ENCODE measurements at regions not wholly inside any gene's neighbourhood (a gene's known extent, or its start where the extent isn't known, plus 50 kb on each side); places are given as distances from the start of the nearest gene placed in this dataset.

- FAIRE-seq (no peak), DNase-seq (no peak)
- Histone ChIP-seq H3K4me3 (ENCODE audit: low read length in 3 of 3) (no peak overlapping the region), H3K9me3 (ENCODE audit: control insufficient read depth in 2 of 3, insufficient read depth in 1 of 3, low read length in 3 of 3) (no peaks in the 10 kb centered on the region), H3K27ac (ENCODE audit: low read depth in 2 of 2, low read length in 2 of 2) (no peak overlapping the region), H3K36me3 (ENCODE audit: control insufficient read depth in 2 of 3, insufficient read depth in 3 of 3, low read length in 3 of 3) (no peaks in the 10 kb centered on the region), H3K4me1 (ENCODE audit: control insufficient read depth in 2 of 3, insufficient read depth in 2 of 3, low read depth in 1 of 3, low read length in 3 of 3) (no peaks in the 10 kb centered on the region), H3K9ac (ENCODE audit: low read length in 3 of 3) (no peak overlapping the region), H3K27me3 (ENCODE audit: control insufficient read depth, insufficient read depth, low read length) (no peaks in the 10 kb centered on the region)
- intact Hi-C loops (cut with DNase I), result no loop called here
- TF ChIP-seq CTCF (IDR thresholded peaks at IDR 0.05; ENCODE audit: borderline replicate concordance, extremely low read depth, insufficient read depth), result no peak
Measured at GRCh38 chr3:8205881-8206280, 295.7 kb upstream of the LMCD1 start.

GRCh38 chr3:8206971-8207617 lies 294.5 kb upstream of the LMCD1 start:
- Histone ChIP-seq H3K9me3 (ENCODE audit: control insufficient read depth in 2 of 3, insufficient read depth in 1 of 3, low read length in 3 of 3) (no peaks in the 10 kb centered on the region), H3K4me3 (ENCODE audit: low read length in 3 of 3) (no peak overlapping the region), H3K9ac (ENCODE audit: low read length in 3 of 3) (no peak overlapping the region), H3K36me3 (ENCODE audit: control insufficient read depth in 2 of 3, insufficient read depth in 3 of 3, low read length in 3 of 3) (no peaks in the 10 kb centered on the region), H3K27me3 (ENCODE audit: control insufficient read depth, insufficient read depth, low read length) (no peaks in the 10 kb centered on the region), H3K4me1 (ENCODE audit: control insufficient read depth in 2 of 3, insufficient read depth in 2 of 3, low read depth in 1 of 3, low read length in 3 of 3) (no peaks in the 10 kb centered on the region), H3K27ac (ENCODE audit: low read depth in 2 of 2, low read length in 2 of 2) (no peak overlapping the region)
- intact Hi-C loops (cut with DNase I), result no loop called here
- DNase-seq (no peak), FAIRE-seq (no peak)
- no peak for TF ChIP-seq CTCF (IDR thresholded peaks at IDR 0.05; ENCODE audit: borderline replicate concordance, extremely low read depth, insufficient read depth)

GRCh38 chr3:8210882-8211341 lies 290.7 kb upstream of the LMCD1 start:
- H3K4me1 ChIP-seq (ENCODE audit: control insufficient read depth in 2 of 3, insufficient read depth in 2 of 3, low read depth in 1 of 3, low read length in 3 of 3), result no peaks in the 10 kb centered on the region
- H3K27ac ChIP-seq (ENCODE audit: low read depth in 2 of 2, low read length in 2 of 2), result no peak overlapping the region
- H3K9ac ChIP-seq (ENCODE audit: low read length in 3 of 3), result no peak overlapping the region
- intact Hi-C loops (cut with DNase I), result no loop called here
- FAIRE-seq (no peak), DNase-seq (no peak)
- TF ChIP-seq CTCF (IDR thresholded peaks at IDR 0.05; ENCODE audit: borderline replicate concordance, extremely low read depth, insufficient read depth), result no peak
- H3K27me3 ChIP-seq (ENCODE audit: control insufficient read depth, insufficient read depth, low read length), result no peaks in the 10 kb centered on the region
- H3K9me3 ChIP-seq (ENCODE audit: control insufficient read depth in 2 of 3, insufficient read depth in 1 of 3, low read length in 3 of 3), result no peaks in the 10 kb centered on the region
- H3K4me3 ChIP-seq (ENCODE audit: low read length in 3 of 3), result no peak overlapping the region
- no peaks in the 10 kb centered on the region for H3K36me3 ChIP-seq (ENCODE audit: control insufficient read depth in 2 of 3, insufficient read depth in 3 of 3, low read length in 3 of 3)

GRCh38 chr3:8212794-8213193 lies 288.8 kb upstream of the LMCD1 start:
- no peak for FAIRE-seq

More at GRCh38 chr3:8212794-8213193, 288.8 kb upstream of the LMCD1 start:
- Histone ChIP-seq H3K27me3 (ENCODE audit: control insufficient read depth, insufficient read depth, low read length) (no peaks in the 10 kb centered on the region), H3K27ac (ENCODE audit: low read depth in 2 of 2, low read length in 2 of 2) (no peak overlapping the region), H3K9ac (ENCODE audit: low read length in 3 of 3) (no peak overlapping the region), H3K4me1 (ENCODE audit: control insufficient read depth in 2 of 3, insufficient read depth in 2 of 3, low read depth in 1 of 3, low read length in 3 of 3) (no peaks in the 10 kb centered on the region), H3K4me3 (ENCODE audit: low read length in 3 of 3) (no peak overlapping the region), H3K36me3 (ENCODE audit: control insufficient read depth in 2 of 3, insufficient read depth in 3 of 3, low read length in 3 of 3) (no peaks in the 10 kb centered on the region), H3K9me3 (ENCODE audit: control insufficient read depth in 2 of 3, insufficient read depth in 1 of 3, low read length in 3 of 3) (no peaks in the 10 kb centered on the region)
- TF ChIP-seq CTCF (IDR thresholded peaks at IDR 0.05; ENCODE audit: borderline replicate concordance, extremely low read depth, insufficient read depth), result no peak
- intact Hi-C loops (cut with DNase I), result no loop called here
- no peak for DNase-seq

Data from kidney (tissue), 13 donors.